Activated T-cell treated with anti-CD3 and anti-CD28 coated beads, Interleukin-2, amount 50 U/mL, for 1 hour (primary cell): ENCODE measurements at regions not wholly inside any gene's neighbourhood (a gene's known extent, or its start where the extent isn't known, plus 50 kb on each side); places are given as distances from the start of the nearest gene placed in this dataset.

Source experiments
- DNase-seq: peaks from one replicate; pipeline ENCODE4 v3.0.0-alpha.2; 2020

DNA sequence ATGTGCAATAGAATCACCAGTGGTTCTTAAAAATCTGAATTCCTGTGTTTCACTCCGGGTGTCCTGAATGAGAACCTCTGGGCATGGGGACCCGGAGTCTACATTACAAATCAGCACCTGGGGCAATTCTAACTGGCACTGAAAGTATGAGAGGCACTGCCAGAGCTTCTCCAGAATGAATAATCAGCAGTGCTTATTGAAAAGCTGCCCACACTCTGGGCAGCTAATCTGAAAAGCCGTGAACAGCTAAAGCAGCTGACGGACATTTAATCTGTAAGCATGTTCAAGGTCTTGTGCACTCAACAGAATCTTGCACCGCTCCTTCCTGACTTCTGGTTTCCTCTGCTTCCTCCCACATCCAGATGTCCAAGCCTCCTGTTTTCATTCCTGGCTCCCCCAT lies 113.3 kb upstream of the KIF5B start:
- DNase-seq, result no peak

DNA sequence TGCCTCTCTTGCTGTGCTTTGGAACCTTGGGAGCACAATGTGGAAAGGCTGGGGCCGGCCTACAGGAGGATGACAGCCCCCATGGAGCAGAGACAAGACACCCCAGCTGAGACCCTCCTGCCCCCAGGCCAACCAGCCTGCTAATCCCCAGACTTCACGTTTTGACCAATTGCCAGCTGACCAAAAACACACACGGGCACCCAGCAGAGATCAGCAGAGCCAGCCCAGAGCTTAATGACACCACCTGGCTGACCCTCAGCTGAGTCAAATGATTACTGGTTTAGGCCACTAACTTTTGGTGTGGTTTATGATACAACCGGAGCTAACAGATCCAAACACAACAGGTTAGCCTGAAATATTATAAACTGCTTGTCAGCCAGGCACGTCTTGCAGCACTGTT lies 111.2 kb upstream of the KIF5B start:
- DNase-seq, result no peak

DNA sequence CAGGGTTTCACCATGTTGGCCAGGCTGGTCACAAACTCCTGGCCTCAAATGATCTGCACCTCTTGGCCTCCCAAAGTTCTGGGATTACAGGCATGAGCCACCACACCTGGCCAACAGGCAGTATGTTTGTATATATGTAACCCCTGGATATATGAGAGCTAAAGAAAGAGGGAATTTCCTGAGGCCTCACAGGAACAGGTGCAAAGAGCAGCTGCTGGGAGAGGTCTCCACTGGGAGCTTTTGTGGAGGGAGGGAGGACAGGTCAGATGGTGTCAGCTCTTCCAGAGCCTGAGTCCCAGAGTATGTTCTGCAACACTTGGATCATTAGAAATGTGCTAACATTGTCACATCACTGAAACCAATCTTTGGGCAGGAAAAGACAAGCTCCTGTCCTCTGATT lies 110.1 kb upstream of the KIF5B start:
- no peak for DNase-seq

DNA sequence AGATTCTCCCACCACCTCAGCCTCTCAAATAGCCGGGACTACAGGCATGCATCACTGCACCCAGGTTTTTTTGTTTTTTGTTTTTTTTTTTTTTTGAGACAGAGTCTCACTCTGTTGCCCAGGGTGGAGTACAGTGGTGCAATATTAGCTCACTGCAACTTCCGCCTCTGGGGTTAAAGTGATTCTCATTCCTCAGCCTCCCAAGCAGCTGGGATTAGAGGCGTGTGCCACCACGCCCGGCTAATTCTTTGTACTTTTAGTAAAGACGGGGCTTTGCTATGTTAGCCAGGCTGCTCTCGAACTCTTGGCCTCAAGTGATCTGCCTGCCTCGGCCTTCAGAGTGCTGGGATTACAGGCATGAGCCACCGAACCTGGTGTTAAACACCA lies 107.5 kb upstream of the KIF5B start:
- no peak for DNase-seq

DNA sequence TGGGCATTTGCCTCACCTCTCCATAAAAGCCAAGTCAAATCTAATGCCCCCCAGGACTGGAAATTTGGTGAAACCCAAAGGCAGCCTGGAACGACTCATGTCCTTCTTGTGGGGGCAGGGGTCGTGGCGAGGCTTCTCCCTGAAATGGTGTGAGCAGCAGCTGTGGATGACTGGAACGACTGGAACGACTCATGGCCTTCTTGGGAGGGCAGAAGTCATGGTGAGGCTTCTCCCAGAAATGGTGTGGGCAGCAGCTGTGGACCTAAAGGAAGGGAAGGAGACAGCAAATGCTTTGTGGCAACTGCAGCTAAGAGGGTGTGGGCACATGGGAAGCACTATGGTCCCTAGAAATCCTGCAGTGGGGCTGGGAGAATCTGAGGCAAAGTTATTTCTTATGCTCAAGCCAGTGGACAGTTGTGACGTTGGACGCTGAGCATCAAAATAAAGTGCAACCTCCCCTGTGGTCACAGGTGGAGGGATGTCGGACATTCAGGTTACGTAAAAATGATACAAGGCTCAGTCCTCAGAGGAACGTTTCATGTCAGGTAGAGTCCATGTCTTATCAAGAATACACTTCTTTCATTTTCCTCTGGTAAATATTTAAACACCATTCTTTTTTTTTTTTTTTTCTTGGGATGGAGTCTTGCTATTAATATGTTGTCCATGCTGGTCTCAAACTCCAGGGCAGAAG lies 107.0 kb upstream of the KIF5B start:
- no peak for DNase-seq

DNA sequence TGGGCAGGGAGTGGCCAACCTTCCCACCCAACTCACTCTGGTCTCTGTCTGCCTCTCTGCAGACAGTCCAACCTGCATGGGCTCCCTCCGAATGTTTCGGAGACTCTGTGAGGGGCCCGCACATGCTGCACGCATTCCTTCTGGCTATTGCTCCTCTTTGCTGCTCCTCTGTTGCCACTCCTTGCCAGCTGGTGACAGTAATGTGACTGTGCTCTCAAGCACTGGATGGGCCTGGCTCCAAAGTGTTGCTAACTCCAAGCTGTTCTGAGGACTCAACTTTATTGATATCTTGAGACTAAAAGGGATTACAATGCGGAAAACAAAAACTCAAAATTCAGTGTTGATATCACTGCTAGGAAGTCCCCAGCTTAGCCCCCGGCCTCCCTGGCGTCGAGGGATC lies 105.4 kb upstream of the KIF5B start:
- no peak for DNase-seq

DNA sequence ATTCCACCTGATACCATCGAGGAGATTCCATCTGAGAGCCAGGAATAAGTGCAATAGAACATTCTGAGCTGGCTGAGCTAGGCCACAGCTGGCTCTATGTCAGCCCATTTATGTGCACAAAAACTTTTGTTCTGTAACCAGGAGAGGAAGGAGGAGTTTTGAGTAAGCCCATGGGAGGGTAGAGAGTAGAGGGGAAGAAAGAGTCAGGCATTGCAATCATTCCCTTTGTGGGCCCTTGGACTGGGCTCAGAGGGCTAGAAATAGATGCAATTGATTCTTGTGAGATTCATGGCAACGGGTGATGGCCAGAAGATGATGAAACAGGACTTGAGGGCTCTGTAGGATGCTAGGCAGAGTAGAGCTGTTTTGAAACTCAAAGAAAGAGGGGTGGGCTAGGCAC lies 104.6 kb upstream of the KIF5B start:
- DNase-seq, result no peak

DNA sequence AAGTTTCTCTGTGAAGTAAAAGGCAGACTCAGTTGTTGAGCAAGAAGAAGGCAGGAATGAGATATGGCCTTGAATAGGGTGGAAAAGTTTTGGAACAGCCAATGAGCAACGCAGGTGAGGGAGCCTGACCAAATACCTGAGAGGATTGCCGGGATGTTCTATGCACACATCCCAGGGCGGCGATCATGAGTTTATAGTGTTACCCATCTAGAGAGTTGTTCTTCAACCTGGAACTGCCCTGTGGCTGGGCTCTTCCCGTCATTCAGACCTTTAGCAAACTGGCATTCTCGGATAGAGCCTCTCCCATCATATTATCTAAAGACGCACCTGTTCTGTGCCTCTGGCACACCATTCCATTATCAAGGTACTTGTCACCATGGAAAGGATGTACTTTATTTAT lies 103.0 kb upstream of the KIF5B start:
- no peak for DNase-seq

DNA sequence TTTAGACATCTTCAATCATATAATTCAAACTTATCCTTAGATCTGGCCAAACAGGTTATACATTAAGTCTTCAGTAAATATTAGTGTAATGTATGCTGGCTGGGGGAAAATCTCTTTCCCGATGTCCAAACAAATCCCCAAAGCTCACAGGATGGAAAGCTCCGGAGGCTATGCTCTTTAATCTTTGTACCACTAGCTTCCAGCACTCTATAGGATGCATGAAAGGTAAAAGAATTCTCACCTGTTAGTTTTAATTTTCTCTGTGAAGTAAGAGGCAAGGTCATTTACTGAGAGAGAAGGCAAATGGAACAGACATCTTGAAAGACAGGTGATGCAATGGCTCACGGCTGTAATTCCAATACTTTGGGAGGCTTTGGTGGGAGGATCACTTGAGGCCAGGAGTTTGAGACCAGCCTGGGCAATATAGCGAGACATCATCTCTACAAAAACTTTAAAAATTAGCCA lies 99.8 kb upstream of the KIF5B start:
- DNase-seq, result no peak

DNA sequence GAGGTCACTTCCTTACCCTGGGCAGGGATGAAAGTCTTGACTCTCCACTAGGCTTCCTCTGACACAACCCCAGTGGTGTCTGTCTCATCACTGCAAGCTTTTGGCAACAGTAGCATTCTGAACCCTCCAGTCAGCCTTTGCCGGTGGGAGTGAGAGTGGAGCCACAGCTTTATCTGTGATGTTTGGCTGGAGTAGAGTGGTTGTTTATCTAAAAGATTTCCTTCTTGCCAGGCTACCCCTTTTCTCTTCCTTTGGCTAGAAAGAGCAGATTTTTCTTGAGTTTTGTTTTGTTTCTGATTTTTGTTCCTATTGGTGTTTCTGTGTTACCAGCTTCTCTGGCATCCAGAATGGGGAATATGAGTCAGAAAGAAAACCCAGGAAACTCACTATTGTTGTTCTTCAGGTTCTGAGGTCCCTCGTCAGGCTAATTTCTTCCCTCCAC lies 98.9 kb upstream of the KIF5B start:
- no peak for DNase-seq

DNA sequence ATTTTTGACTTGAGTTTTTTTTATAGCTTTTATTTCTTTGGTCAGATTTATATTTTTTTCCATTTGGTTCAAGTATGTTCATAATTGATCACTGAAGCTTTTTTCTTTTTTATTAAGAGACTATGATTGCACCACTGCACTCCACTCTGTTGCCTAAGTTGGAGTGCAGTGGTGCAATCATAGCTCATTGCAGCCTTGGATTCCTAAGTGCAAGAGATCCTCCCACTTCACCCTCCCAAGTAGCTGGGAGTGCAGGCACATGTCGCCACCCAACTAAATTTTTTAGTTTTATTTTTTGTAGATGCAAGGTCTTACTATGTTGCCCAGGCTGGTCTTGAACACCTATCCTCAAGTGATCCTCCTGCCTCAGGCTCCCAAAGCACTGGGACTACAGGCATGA lies 97.7 kb upstream of the KIF5B start:
- DNase-seq, result no peak

DNA sequence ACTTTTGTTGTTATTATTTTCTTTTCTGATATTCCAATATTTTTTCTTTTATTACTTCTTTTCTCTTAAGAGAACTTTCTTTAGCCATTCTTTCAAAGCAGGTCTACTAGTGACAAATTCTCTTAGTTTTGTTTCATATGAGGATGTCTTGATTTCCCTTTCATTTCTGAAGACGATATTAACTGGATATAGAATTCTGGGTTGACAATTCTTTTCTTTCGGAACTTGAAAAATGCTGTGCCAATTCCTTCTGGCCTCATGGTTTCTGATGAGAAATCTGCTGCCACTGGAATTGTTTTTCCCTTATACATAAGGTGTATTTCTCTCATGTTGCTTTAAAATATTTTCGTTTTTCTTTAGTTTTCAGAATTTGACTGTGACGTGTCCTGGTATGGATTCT lies 97.0 kb upstream of the KIF5B start:
- no peak for DNase-seq

DNA sequence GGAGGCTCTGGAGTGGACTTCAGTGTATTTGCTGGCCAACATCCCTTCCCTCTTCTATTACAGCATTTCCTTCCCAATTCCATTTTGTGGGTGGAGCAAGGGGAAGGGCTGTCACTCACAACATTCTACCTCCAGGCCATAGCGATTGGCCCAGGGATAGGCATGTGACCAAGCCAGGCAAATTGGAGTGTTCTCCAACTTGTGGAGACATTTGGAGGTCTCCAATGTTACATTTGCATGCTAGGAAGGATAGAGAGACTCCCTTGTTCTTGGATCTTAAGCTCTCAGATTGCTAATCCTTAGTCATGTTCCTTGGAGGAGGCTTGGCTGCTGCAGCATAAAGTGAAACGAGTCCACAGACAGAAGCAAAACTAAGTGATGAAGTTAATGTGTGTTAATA lies 95.6 kb upstream of the KIF5B start:
- no peak for DNase-seq

DNA sequence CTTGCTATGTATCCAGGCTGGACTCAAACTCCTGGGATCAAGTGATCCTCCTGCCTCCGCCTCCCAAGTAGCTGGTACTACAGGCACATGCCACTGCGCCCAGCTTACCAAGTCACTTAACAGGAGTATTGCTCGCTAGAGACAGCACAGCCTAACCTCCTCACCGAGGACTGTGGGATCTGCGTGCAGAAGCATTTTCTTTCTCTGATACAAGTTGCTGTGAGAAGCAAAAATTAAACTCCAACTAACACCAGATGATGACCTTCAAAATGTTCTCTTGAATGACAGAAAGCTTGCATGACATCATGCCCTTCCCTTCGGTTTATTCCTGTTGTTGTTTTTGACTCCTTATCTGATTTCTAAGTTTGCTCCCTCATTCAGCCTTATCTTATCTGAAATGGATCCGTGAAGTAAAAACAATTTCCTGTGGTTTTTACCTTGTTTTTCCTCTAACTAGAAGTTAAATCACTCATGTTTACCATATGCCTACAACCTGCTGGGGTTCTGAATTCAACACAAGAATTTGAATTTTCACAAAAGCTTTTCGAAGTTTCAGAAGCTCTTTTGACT lies 94.4 kb upstream of the KIF5B start:
- DNase-seq, result no peak

DNA sequence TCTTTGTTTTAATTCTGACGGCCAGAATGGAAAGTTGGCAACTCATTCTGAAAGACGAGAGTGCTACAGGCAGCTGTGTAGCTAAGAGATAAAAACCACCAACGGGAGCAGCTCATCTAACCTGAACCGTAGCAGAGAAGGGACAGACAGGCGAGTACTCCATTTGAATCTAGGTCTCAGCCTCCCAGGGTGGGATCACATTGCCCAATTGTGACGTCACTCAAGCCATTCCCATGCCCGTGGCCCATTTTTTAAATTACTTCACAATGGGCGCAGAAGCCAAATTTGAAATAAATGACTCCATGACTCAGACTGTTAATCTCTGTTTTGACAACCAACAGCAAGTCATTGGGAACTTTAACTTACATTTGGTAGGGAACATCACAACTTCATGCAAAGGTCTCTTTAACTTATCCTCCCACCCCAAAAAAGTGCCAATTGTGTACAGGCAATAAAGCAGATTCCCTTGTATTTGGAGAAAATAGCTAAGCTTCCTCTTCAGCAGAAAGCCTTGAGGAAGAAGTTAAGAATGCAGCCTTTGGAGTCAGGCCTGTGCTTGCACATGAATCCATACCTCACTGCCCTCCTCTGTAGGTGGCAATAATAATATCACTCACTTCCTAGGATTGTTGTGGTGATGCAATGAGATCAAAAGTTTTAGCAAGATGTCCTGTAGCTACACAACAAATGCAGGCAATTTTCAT lies 93.2 kb upstream of the KIF5B start:
- no peak for DNase-seq

DNA sequence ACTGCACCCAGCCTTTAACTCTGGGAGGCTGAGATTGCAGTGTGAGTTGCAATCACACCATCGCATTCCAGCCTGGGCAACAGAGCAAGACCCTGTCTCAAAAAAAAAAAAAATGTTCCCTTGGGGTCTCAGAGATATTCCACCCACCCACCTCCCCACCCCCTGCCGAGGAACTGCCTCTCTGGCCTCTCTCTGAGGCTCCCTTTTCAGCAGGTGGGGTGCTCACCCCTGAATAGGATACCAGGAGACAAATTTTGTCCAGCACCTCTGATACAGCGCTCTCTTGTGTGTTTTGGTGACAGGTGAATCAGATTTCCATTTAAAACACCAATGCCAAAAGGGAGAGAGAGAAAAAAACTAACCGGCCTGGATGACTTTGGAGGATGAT lies 92.6 kb upstream of the KIF5B start:
- no peak for DNase-seq

DNA sequence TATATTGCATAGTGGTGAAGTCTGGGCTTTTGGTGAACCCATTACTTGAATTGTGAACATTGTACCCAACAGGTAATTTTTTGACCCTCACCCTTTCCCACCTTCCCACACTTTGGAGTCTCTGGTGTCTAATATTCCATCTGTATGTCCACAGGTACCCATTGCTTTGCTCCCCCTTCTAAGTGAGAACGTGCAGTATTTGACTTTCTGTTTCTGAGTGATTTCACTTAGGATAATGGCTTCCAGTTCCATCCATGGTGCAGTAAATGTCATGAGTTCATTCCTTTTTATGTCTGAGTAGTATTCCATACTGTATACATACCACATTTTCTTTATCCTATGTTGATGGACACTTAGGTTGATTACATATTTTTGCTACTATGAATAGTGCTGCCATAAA lies 91.5 kb upstream of the KIF5B start:
- DNase-seq, result no peak

DNA sequence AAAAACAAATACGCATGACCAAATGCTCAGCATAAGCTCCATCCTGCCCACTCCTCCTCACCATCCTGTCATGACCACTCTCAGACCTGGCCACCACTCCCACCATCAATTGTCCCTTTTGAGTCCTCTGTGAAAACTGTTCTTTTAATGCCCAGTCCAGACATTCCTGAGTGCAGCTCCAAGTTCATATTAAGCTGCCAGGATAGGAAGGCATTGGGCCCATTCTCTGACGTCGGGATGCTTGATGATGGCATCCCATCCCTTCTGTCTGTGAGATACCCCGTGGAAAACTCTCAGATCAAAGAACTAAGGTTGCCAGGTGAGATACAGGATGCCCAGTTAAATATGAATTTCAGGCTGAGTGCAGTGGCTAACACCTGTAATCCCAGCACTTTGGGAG lies 89.9 kb upstream of the KIF5B start:
- no peak for DNase-seq

DNA sequence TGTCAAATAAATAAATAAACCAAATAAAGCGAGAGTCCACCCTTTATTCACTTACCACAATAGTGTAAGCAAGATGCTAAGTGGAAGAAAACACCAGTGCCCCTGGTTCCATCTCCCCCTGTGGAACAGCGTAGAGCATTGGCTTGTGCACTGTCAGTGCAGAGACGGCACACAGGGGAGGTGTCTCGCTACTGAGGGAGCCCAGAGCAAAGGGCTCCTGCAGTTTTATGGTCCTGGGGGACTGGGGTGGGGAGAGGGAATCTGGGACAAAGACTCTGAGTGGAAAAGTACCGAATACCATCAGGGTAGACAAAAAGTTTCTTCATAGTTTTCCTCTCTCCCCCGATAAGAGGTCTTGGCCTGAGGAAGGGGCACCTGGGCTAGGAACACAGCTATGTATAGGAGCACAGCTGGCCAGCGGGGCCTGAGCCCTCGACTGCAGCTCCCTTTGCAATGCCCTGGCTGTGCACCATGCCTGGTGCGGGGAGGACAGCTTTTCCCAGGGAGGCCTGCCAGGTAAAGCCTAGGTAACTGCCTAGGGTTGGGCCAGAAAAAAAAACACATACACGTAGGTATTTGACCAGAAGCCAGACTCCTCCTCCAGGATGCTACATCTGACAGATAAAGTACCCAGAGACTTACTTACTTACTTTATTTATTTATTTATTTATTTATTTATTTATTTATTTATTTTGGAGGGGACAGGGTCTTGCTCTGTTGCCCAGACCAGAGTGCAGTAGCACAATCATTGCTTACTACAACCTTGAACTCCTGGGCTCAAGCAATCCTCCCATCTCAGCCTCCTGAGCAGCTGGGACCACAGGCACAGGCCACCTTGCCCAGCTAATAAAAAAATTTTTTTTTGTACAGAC lies 88.8 kb upstream of the KIF5B start:
- no peak for DNase-seq

DNA sequence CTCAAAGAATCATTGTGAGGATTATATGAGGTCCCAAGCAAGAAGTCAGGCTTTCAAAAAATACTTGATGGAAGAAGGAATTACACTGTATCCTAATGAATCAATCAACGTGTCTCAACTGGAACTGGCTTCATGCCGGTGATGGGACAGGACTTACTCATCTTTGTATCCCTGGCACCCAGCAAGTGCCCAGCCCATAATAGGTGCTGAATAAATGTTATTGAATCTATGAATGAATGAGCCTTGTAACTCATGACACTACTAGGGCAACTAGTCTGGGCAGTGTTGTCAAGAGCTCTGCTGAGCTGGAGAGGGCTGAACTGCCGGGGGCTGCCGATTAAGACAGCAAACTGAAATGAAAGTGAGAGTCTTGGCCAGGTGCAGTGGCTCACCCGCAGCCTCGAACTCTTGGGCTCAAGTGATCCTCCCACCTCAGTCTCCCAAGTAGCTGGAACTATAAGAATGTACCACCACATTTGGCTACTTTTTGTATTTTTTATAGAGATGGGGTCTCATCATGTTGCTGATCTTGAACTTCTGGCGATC lies 87.2 kb upstream of the KIF5B start:
- DNase-seq, result no peak

DNA sequence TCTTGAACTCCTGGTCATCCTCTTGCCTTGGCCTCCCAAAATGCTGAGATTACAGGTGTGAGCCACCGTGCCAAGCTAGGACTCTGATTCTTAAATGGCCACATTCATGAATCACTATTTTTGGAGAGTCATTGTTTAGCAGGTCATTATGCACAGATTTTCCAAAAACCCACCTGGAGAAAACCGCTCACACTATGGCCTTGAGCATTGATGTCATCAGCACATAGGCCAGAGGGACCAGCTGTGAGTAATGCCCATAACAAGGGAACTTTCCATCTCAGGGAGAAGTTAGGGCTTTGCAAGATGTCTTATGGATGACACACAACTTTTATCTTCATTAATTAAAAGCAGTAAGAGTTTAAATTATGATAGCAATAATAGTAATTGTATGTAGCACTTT lies 86.4 kb upstream of the KIF5B start:
- DNase-seq, result no peak

DNA sequence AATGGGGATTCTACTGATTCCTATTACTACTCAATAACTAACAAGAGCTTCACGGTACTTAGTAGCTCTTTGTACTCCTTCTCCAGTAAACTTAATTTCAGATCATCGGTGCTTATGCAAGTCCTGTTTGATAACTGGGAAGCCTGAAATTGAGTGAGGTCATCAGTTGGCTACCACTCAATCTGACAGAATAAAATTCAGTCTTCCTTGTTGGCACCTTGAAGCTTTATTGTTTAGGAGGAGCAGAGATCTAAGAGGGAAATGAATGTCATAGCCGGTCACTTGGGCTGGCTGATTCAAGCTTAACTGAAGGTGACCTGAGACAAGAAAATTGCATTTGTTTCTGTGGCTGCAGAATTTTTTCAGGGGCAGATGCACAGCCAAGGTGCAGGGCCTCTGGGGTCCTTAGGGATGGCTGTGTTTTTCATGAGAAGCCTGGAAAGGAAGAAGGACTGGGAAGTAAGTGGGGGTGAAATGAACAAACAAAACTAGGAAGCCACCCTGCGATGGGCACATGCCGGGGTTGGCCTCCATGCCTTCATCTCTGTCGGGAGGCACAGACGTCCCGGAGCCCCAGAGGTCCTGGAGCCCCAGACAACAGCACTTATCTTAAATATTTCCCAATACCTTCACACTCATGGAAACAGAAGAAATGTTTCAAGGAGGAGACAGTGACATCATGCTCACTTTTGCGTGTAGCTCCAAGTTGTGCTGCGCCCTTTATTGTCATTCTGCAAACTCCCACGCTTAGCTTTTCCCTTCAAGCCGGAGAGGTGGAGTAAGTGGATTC lies 85.0 kb upstream of the KIF5B start:
- DNase-seq, result no peak
